HCT116 (cell line): ENCODE measurements at regions not wholly inside any gene's neighbourhood (a gene's known extent, or its start where the extent isn't known, plus 50 kb on each side); places are given as distances from the start of the nearest gene placed in this dataset.

Experiments
- ATAC-seq: fragments of 200-7000 bp; cut with Tn5 transposase; 2 replicates; pipeline ENCODE4 v1.9.1; 2020; ENCODE audit warnings: mild to moderate bottlenecking, moderate library complexity
- BruUV-seq: library from RNA; stranded (reverse); fragments of 400-500 nt; replicated peaks from 2 replicates; lab custom pipeline; 2021; lab: Mats Ljungman, UMichigan
- CTCF ChIA-PET: fragments of 300-600 bp; sonication (Branson Sonifier 250); formaldehyde crosslinking; loops from one replicate; lab custom pipeline; 2021; ENCODE audit warnings: antibody characterized with exemption; lab: Charles Lee
- POLR2A ChIA-PET: fragments of 300-600, 350-600 bp; sonication (Branson Sonifier 250); formaldehyde crosslinking; loops from one replicate; lab custom pipeline; 2021; ENCODE audit warnings: antibody characterized with exemption; lab: Charles Lee
- RAD21 ChIA-PET, 2 experiments: fragments of 300-600 bp; sonication (Branson Sonifier 250); formaldehyde crosslinking; loops; one replicate each; lab custom pipeline; 2023; ENCODE audit warnings: low total read pairs in 2 of 2; ENCODE audit not compliant: uncharacterized antibody in 2 of 2, unreplicated experiment in 2 of 2, low non-redundant PET in 1 of 2; lab: Charles Lee
- DNase-seq: peaks from one replicate; pipeline ENCODE4 v3.0.0-alpha.2; 2010; ENCODE audit warnings: low read depth, low spot score
- H2AFZ ChIP-seq: fragments of 200-600 bp; shearing (Covaris generic), sonication (generic); 2 replicates; pipeline ENCODE4 v1.6.1; 2017; ENCODE audit warnings: low read depth, mixed run types, mixed read lengths, antibody characterized with exemption, low read length; ENCODE audit not compliant: poor library complexity, severe bottlenecking
- H3K27ac ChIP-seq: 2 replicates; pipeline ENCODE4 v1.5.1; 2012; ENCODE audit warnings: low read depth, low read length
- H3K27me3 ChIP-seq: fragments of 200-600 bp; sonication (generic); 2 replicates; pipeline ENCODE4 v1.6.1; 2016; ENCODE audit warnings: mixed run types, low read length, mixed read lengths; ENCODE audit not compliant: insufficient read depth
- H3K36me3 ChIP-seq, 2 experiments: fragments of 200-500 bp in 1 of 2; fragments of 200-600 bp in 1 of 2; sonication (Bioruptor generic) in 1 of 2; sonication (generic) in 1 of 2; 2 replicates each; pipeline versions ENCODE4 v1.5.1 to v1.6.1; 2014 to 2016; ENCODE audit warnings: low read length in 2 of 2, inconsistent platforms in 1 of 2, mixed read lengths in 1 of 2, mixed run types in 1 of 2; ENCODE audit not compliant: insufficient read depth in 2 of 2, control insufficient read depth in 1 of 2
- H3K4me1 ChIP-seq, 2 experiments: fragments of 200-600 bp in 1 of 2; sonication (generic) in 1 of 2; 2 replicates each; pipeline versions ENCODE4 v1.5.1 to v1.6.1; 2012 to 2017; ENCODE audit warnings: low read length in 2 of 2, inconsistent platforms in 1 of 2, mild to moderate bottlenecking in 1 of 2, mixed read lengths in 1 of 2, mixed run types in 1 of 2, moderate library complexity in 1 of 2; ENCODE audit not compliant: insufficient read depth in 2 of 2, control insufficient read depth in 1 of 2
- H3K4me2 ChIP-seq: fragments of 200-600 bp; sonication (generic); 2 replicates; pipeline ENCODE4 v1.6.1; 2017; ENCODE audit warnings: mixed run types, low read length, mixed read lengths
- H3K4me3 ChIP-seq, 2 experiments: fragments of 200-600 bp in 1 of 2; sonication (generic) in 1 of 2; replicated peaks in 1 of 2; 2 replicates each; pipeline ENCODE4 v1.5.1; 2011 to 2016; ENCODE audit warnings: low read length in 2 of 2, control low read depth in 1 of 2, low read depth in 1 of 2, mild to moderate bottlenecking in 1 of 2, mixed read lengths in 1 of 2, mixed run types in 1 of 2
- H3K79me2 ChIP-seq: fragments of 200-600 bp; sonication (generic); 2 replicates; pipeline ENCODE4 v1.6.1; 2017; ENCODE audit warnings: mild to moderate bottlenecking, mixed run types, low read length, moderate library complexity, mixed read lengths; ENCODE audit not compliant: insufficient read depth
- H3K9ac ChIP-seq: fragments of 200-600 bp; sonication (generic); 2 replicates; pipeline ENCODE4 v1.6.1; 2016; ENCODE audit warnings: low read length, mixed read lengths
- H3K9me2 ChIP-seq: fragments of 200-600 bp; sonication (generic), shearing (Covaris generic); 2 replicates; pipeline ENCODE4 v1.6.1; 2017; ENCODE audit warnings: mixed run types, mild to moderate bottlenecking, moderate library complexity; ENCODE audit not compliant: insufficient read depth
- H3K9me3 ChIP-seq, 2 experiments: fragments of 200-500 bp in 1 of 2; fragments of 200-600 bp in 1 of 2; sonication (Bioruptor generic) in 1 of 2; sonication (generic) in 1 of 2; 2 replicates each; pipeline ENCODE4 v1.6.1; 2014 to 2017; ENCODE audit warnings: low read length in 2 of 2, mixed read lengths in 2 of 2, inconsistent platforms in 1 of 2, low read depth in 1 of 2, mild to moderate bottlenecking in 1 of 2, mixed run types in 1 of 2, moderate library complexity in 1 of 2; ENCODE audit not compliant: control insufficient read depth in 1 of 2, insufficient read depth in 1 of 2
- H4K20me1 ChIP-seq: fragments of 200-600 bp; sonication (generic), shearing (Covaris generic); 2 replicates; pipeline ENCODE4 v1.6.1; 2017; ENCODE audit warnings: mixed run types, mild to moderate bottlenecking, moderate library complexity; ENCODE audit not compliant: insufficient read depth
- CBX3 ChIP-seq: IDR thresholded peaks from 2 replicates; pipeline ENCODE4 v1.6.1; 2012; ENCODE audit warnings: low read depth
- CEBPB ChIP-seq: IDR thresholded peaks from 2 replicates; pipeline ENCODE4 v1.6.1; 2012; ENCODE audit warnings: low read depth
- EGR1 ChIP-seq: IDR thresholded peaks from 2 replicates; pipeline ENCODE4 v1.6.1; 2012; ENCODE audit warnings: low read depth
- ELF1 ChIP-seq: IDR thresholded peaks from 2 replicates; pipeline ENCODE4 v1.6.1; 2012; ENCODE audit warnings: low read depth, borderline replicate concordance
- EZH2phosphoT487 ChIP-seq: fragments of 200-600 bp; IDR thresholded peaks from 2 replicates; pipeline ENCODE4 v1.6.1; 2018; ENCODE audit warnings: antibody characterized with exemption, borderline replicate concordance
- FOSL1 ChIP-seq: IDR thresholded peaks from 2 replicates; pipeline ENCODE4 v1.6.1; 2012; ENCODE audit warnings: low read depth
- JUND ChIP-seq: IDR thresholded peaks from 2 replicates; pipeline ENCODE4 v1.6.1; 2012
- POLR2AphosphoS5 ChIP-seq: IDR thresholded peaks from 2 replicates; pipeline ENCODE4 v1.6.1; 2011; ENCODE audit warnings: mild to moderate bottlenecking, low read depth, low read length, moderate library complexity
- RAD21 ChIP-seq: IDR thresholded peaks from 2 replicates; pipeline ENCODE4 v1.6.1; 2012; ENCODE audit warnings: low read depth, mild to moderate bottlenecking
- SP1 ChIP-seq: IDR thresholded peaks from 2 replicates; pipeline ENCODE4 v1.6.1; 2012; ENCODE audit warnings: low read depth
- SRF ChIP-seq: IDR thresholded peaks from 2 replicates; pipeline ENCODE4 v1.6.1; 2012; ENCODE audit warnings: low read depth
- TCF7L2 ChIP-seq: IDR thresholded peaks from 2 replicates; pipeline ENCODE4 v1.7.0; 2011; ENCODE audit warnings: borderline replicate concordance, inconsistent platforms; ENCODE audit not compliant: insufficient read depth, insufficient read length; ENCODE audit errors: extremely low read depth
- YY1 ChIP-seq: IDR thresholded peaks from 2 replicates; pipeline ENCODE4 v1.6.1; 2011; ENCODE audit warnings: low read length, low read depth, moderate library complexity, mild to moderate bottlenecking; ENCODE audit not compliant: insufficient replicate concordance; ENCODE audit errors: extremely low read depth
- ZFX ChIP-seq: fragments of 450-650 bp; IDR thresholded peaks from 2 replicates; pipeline ENCODE4 v1.6.1; 2017
- ZNF274 ChIP-seq: fragments of 200-500 bp; sonication (Bioruptor generic); IDR thresholded peaks from 2 replicates; pipeline ENCODE4 v1.6.1; 2014; ENCODE audit warnings: mild to moderate bottlenecking, low read depth, low read length, inconsistent platforms
- intact Hi-C: fragments of 100-400 bp; cut with micrococcal nuclease; formaldehyde crosslinking; loops from 2 replicates; pipeline ENCODE4 v1.10.0; 2022
- TF ChIP-seq, protein P1 (sequence below): IDR thresholded peaks from 2 replicates; pipeline ENCODE4 v1.6.1; 2012
- TF ChIP-seq, protein P2 (sequence below): IDR thresholded peaks from 2 replicates; pipeline ENCODE4 v1.6.1; 2012
- TF ChIP-seq, protein P3 (sequence below), 3 experiments: fragments of 200-600 bp in 1 of 3; sonication (generic) in 1 of 3; IDR thresholded peaks in 2 of 3; conservative IDR thresholded peaks in 1 of 3; 2 replicates each; pipeline ENCODE4 v1.5.1; 2012 to 2017; ENCODE audit warnings: low read depth in 2 of 3, low read length in 2 of 3, antibody characterized with exemption in 1 of 3, borderline replicate concordance in 1 of 3, control low read depth in 1 of 3, mild to moderate bottlenecking in 1 of 3, mixed read lengths in 1 of 3, mixed run types in 1 of 3, moderate library complexity in 1 of 3; ENCODE audit not compliant: insufficient read depth in 1 of 3

DNA sequence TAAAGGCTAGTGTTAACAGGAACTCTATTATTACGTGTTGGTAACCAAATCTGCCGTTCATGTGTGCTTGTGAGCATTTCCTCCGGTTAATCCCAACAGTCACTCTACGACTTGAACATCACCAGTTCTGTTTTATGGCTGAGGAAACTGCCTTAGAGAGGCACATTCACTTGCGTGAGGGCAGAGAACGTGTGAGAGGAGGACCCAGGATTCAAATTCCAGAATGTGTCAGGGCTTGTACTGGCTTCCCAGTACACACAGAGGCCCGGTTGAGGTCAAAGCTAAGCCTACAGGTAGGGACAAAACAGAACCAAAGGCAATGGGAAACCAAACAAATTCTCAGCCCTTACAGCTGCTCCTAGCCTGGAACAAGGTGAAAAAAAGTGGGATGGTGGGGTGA lies 66.9 kb upstream of the TENM4 start:
- DNase-seq (no peak), ATAC-seq (no peak)
- H3K4me2 ChIP-seq = no peak overlapping the region
- no peak overlapping the region for H2AFZ ChIP-seq
- ChIA-PET CTCF (no interaction called here), POLR2A (no interaction called here), RAD21 (no interaction called here)
- no peak overlapping the region for H3K9ac ChIP-seq
- no peaks in the 10 kb centered on the region for H3K4me1 ChIP-seq
- TF ChIP-seq ELF1 = no peak
- no peak for TF ChIP-seq SP1
- TF ChIP-seq YY1 = no peak
- no peak for TF ChIP-seq CBX3
- no peak for TF ChIP-seq JUND
- TF ChIP-seq POLR2AphosphoS5 = no peak
- TF ChIP-seq CEBPB = no peak
- no peak for TF ChIP-seq ZNF274
- TF ChIP-seq, protein P1, sequence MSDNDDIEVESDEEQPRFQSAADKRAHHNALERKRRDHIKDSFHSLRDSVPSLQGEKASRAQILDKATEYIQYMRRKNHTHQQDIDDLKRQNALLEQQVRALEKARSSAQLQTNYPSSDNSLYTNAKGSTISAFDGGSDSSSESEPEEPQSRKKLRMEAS = no peak
- TF ChIP-seq FOSL1 = no peak
- TF ChIP-seq, protein P2, sequence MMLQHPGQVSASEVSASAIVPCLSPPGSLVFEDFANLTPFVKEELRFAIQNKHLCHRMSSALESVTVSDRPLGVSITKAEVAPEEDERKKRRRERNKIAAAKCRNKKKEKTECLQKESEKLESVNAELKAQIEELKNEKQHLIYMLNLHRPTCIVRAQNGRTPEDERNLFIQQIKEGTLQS = no peak
- no peaks in the 10 kb centered on the region for H3K27me3 ChIP-seq
- no peak overlapping the region for H3K27ac ChIP-seq
- intact Hi-C loops = no loop called here
- no peaks in the 10 kb centered on the region for H4K20me1 ChIP-seq
- no peaks in the 10 kb centered on the region for H3K79me2 ChIP-seq
- no peak overlapping the region for H3K4me3 ChIP-seq
- BruUV-seq = no TSS peak
- no peaks in the 10 kb centered on the region for H3K36me3 ChIP-seq
- no peaks in the 10 kb centered on the region for H3K9me3 ChIP-seq
- H3K9me2 ChIP-seq = no peaks in the 10 kb centered on the region

DNA sequence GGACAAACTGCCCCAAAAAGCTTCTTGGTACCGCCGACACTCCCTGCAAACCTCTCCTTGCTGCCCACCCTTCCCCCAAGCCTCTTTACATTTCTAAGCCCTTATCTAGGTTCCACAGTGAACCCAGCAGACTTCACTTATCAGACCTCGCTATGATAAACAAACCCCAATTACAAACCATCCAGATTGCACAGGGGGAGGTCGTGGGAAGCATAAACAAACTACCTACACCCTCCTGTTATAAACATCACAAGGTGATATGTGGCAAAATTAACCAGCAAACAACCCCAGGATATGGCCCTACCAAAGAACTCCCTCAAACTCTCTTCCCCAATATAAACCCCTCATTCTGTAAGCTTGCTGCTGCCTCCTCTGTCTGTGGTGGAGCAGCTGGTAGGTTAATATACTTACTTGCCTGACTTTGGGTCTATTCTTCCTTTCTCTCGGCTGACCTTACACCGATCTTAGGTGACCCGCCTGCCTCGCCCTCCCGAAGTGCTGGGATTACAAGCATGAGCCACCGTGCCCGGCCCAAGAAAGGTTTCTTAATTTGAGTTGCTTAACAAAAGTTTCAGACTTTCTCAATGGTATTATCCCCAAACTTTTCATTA lies 66.0 kb upstream of the TENM4 start:
- no peak for ATAC-seq
- H3K4me1 ChIP-seq = no peaks in the 10 kb centered on the region
- H3K9me2 ChIP-seq = no peaks in the 10 kb centered on the region
- ChIA-PET RAD21 (interaction anchor here in 1 of 2 experiments (0.6 kb wide), 1 partner anchor 211 kb away, joined by 4 read pairs; no protein-coding TSS in a partner anchor), POLR2A (no interaction called here), CTCF (no interaction called here)
- intact Hi-C loops = no loop called here
- no peak overlapping the region for H3K4me3 ChIP-seq
- no peak overlapping the region for H3K4me2 ChIP-seq
- H3K9ac ChIP-seq = no peak overlapping the region
- no peaks in the 10 kb centered on the region for H3K36me3 ChIP-seq
- no peaks in the 10 kb centered on the region for H3K9me3 ChIP-seq
- no peaks in the 10 kb centered on the region for H3K27me3 ChIP-seq
- DNase-seq = no peak
- H2AFZ ChIP-seq = no peak overlapping the region
- H4K20me1 ChIP-seq = no peaks in the 10 kb centered on the region
- no peak overlapping the region for H3K27ac ChIP-seq
- no peaks in the 10 kb centered on the region for H3K79me2 ChIP-seq
- no TSS peak for BruUV-seq
- no peak for TF ChIP-seq CBX3
- TF ChIP-seq, protein P1 = no peak
- TF ChIP-seq RAD21 = no peak
- TF ChIP-seq TCF7L2 = no peak
- no peak for TF ChIP-seq CEBPB
- no peak for TF ChIP-seq POLR2AphosphoS5
- TF ChIP-seq FOSL1 = no peak
- no peak for TF ChIP-seq ZNF274
- no peak for TF ChIP-seq EGR1
- TF ChIP-seq, protein P3, sequence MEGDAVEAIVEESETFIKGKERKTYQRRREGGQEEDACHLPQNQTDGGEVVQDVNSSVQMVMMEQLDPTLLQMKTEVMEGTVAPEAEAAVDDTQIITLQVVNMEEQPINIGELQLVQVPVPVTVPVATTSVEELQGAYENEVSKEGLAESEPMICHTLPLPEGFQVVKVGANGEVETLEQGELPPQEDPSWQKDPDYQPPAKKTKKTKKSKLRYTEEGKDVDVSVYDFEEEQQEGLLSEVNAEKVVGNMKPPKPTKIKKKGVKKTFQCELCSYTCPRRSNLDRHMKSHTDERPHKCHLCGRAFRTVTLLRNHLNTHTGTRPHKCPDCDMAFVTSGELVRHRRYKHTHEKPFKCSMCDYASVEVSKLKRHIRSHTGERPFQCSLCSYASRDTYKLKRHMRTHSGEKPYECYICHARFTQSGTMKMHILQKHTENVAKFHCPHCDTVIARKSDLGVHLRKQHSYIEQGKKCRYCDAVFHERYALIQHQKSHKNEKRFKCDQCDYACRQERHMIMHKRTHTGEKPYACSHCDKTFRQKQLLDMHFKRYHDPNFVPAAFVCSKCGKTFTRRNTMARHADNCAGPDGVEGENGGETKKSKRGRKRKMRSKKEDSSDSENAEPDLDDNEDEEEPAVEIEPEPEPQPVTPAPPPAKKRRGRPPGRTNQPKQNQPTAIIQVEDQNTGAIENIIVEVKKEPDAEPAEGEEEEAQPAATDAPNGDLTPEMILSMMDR (IDR thresholded peaks at IDR 0.05 in 2 of 3, conservative IDR thresholded peaks at IDR 0.05 in 1 of 3; ENCODE audit: borderline replicate concordance in 1 of 3, insufficient read depth in 1 of 3, low read depth in 2 of 3, low read length in 2 of 3) = no peak
- no peak for TF ChIP-seq ZFX
- TF ChIP-seq EZH2phosphoT487 = no peak
- no peak for TF ChIP-seq SRF
- TF ChIP-seq ELF1 = no peak
